ENCODE measurements at regions not wholly inside any gene's neighbourhood (a gene's known extent, or its start where the extent isn't known, plus 50 kb on each side); places are given as distances from the start of the nearest gene placed in this dataset.

GRCh38 chrX:20507901-20508620 lies 241.4 kb upstream of the RPS6KA3 start:
- ChIA-PET CTCF (no interaction called here), POLR2A (no interaction called here)
- Histone ChIP-seq H3K4me3 (ENCODE audit: low read depth, low read length) (no peak overlapping the region), H3K27ac (ENCODE audit: extremely low read depth, low read depth, low read length) (no peak overlapping the region), H3K9me3 (ENCODE audit: control insufficient read depth, insufficient read depth, low read depth, low read length) (no peaks in the 10 kb centered on the region), H3K36me3 (ENCODE audit: control insufficient read depth in 2 of 2, insufficient read depth in 1 of 2, low read length in 2 of 2) (no peaks in the 10 kb centered on the region), H3K4me1 (ENCODE audit: control insufficient read depth, insufficient read depth, low read length) (no peaks in the 10 kb centered on the region)
- TF ChIP-seq, protein P1, sequence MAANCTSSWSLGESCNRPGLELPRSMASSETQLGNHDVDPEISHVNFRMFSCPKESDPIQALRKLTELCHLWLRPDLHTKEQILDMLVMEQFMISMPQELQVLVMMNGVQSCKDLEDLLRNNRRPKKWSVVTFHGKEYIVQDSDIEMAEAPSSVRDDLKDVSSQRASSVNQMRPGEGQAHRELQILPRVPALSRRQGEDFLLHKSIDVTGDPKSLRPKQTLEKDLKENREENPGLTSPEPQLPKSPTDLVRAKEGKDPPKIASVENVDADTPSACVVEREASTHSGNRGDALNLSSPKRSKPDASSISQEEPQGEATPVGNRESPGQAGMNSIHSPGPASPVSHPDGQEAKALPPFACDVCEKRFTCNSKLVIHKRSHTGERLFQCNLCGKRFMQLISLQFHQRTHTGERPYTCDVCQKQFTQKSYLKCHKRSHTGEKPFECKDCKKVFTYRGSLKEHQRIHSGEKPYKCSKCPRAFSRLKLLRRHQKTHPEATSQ (tag by site-specific recombination; IDR thresholded peaks at IDR 0.05), result no peak
- TF ChIP-seq SP3 (tag by site-specific recombination; IDR thresholded peaks at IDR 0.05) (no peak), ZNF23 (tag by site-specific recombination; IDR thresholded peaks at IDR 0.05; ENCODE audit: borderline replicate concordance) (no peak), ZNF426 (tag by site-specific recombination; IDR thresholded peaks at IDR 0.05) (no peak), ZNF266 (tag by site-specific recombination; IDR thresholded peaks at IDR 0.05; ENCODE audit: low read depth) (no peak), ZNF274 (IDR thresholded peaks at IDR 0.05; ENCODE audit: low read length) (no peak), ZNF274 (tag by site-specific recombination; IDR thresholded peaks at IDR 0.05; ENCODE audit: borderline replicate concordance) (no peak), ZNF350 (tag by site-specific recombination; IDR thresholded peaks at IDR 0.05) (no peak), ZNF658 (tag by site-specific recombination; IDR thresholded peaks at IDR 0.05) (no peak), ZNF707 (tag by site-specific recombination; IDR thresholded peaks at IDR 0.05) (no peak), ZNF10 (tag by site-specific recombination; IDR thresholded peaks at IDR 0.05) (no peak), ZNF747 (tag by site-specific recombination; IDR thresholded peaks at IDR 0.05) (no peak), ZNF211 (tag by site-specific recombination; IDR thresholded peaks at IDR 0.05; ENCODE audit: low read depth) (no peak), HOXA7 (CRISPR knock-in tag; IDR thresholded peaks at IDR 0.05; ENCODE audit: borderline replicate concordance) (no peak), ZNF701 (tag by site-specific recombination; IDR thresholded peaks at IDR 0.05) (no peak)
- TF ChIP-seq, protein P2, sequence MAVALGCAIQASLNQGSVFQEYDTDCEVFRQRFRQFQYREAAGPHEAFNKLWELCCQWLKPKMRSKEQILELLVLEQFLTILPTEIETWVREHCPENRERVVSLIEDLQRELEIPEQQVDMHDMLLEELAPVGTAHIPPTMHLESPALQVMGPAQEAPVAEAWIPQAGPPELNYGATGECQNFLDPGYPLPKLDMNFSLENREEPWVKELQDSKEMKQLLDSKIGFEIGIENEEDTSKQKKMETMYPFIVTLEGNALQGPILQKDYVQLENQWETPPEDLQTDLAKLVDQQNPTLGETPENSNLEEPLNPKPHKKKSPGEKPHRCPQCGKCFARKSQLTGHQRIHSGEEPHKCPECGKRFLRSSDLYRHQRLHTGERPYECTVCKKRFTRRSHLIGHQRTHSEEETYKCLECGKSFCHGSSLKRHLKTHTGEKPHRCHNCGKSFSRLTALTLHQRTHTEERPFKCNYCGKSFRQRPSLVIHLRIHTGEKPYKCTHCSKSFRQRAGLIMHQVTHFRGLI (tag by site-specific recombination; IDR thresholded peaks at IDR 0.05), result no peak
- TF ChIP-seq, protein P3, sequence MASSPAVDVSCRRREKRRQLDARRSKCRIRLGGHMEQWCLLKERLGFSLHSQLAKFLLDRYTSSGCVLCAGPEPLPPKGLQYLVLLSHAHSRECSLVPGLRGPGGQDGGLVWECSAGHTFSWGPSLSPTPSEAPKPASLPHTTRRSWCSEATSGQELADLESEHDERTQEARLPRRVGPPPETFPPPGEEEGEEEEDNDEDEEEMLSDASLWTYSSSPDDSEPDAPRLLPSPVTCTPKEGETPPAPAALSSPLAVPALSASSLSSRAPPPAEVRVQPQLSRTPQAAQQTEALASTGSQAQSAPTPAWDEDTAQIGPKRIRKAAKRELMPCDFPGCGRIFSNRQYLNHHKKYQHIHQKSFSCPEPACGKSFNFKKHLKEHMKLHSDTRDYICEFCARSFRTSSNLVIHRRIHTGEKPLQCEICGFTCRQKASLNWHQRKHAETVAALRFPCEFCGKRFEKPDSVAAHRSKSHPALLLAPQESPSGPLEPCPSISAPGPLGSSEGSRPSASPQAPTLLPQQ (tag by site-specific recombination; IDR thresholded peaks at IDR 0.05), result no peak

- POLR2A ChIA-PET, result no interaction called here
- CTCF ChIA-PET, result no interaction called here
- no peaks in the 10 kb centered on the region for H3K4me1 ChIP-seq (ENCODE audit: control insufficient read depth, insufficient read depth, low read length)
- H3K27ac ChIP-seq (ENCODE audit: extremely low read depth, low read depth, low read length), result no peak overlapping the region
- TF ChIP-seq ZNF514 (tag by site-specific recombination; IDR thresholded peaks at IDR 0.05), result no peak
- TF ChIP-seq, protein P1 (tag by site-specific recombination; IDR thresholded peaks at IDR 0.05), result no peak
- TF ChIP-seq YY2 (tag by site-specific recombination; IDR thresholded peaks at IDR 0.05), result no peak
- no peak for TF ChIP-seq ZNF596 (tag by site-specific recombination; IDR thresholded peaks at IDR 0.05)
- TF ChIP-seq ZNF23 (tag by site-specific recombination; IDR thresholded peaks at IDR 0.05; ENCODE audit: borderline replicate concordance), result no peak
- TF ChIP-seq KLF8 (tag by site-specific recombination; IDR thresholded peaks at IDR 0.05), result no peak
- TF ChIP-seq ZNF549 (tag by site-specific recombination; IDR thresholded peaks at IDR 0.05), result no peak
- no peak for TF ChIP-seq PRDM10 (tag by site-specific recombination; IDR thresholded peaks at IDR 0.05)
- H3K4me3 ChIP-seq (ENCODE audit: low read depth, low read length), result no peak overlapping the region
- no peaks in the 10 kb centered on the region for H3K9me3 ChIP-seq (ENCODE audit: control insufficient read depth, insufficient read depth, low read depth, low read length)
- H3K36me3 ChIP-seq (ENCODE audit: control insufficient read depth in 2 of 2, insufficient read depth in 1 of 2, low read length in 2 of 2), result no peaks in the 10 kb centered on the region
Observed at GRCh38 chrX:20506739-20507138, 240.0 kb upstream of the RPS6KA3 start.
